Stimulated activated CD8-positive, alpha-beta memory T cell treated with anti-CD3 and anti-CD28 coated beads, Interleukin-4, amount 100 ng/mL, for 48 hours (primary cell): ENCODE measurements at regions not wholly inside any gene's neighbourhood (a gene's known extent, or its start where the extent isn't known, plus 50 kb on each side); places are given as distances from the start of the nearest gene placed in this dataset.

Experiments
- DNase-seq: peaks from one replicate; pipeline ENCODE4 v3.0.0-alpha.2; 2020

DNA sequence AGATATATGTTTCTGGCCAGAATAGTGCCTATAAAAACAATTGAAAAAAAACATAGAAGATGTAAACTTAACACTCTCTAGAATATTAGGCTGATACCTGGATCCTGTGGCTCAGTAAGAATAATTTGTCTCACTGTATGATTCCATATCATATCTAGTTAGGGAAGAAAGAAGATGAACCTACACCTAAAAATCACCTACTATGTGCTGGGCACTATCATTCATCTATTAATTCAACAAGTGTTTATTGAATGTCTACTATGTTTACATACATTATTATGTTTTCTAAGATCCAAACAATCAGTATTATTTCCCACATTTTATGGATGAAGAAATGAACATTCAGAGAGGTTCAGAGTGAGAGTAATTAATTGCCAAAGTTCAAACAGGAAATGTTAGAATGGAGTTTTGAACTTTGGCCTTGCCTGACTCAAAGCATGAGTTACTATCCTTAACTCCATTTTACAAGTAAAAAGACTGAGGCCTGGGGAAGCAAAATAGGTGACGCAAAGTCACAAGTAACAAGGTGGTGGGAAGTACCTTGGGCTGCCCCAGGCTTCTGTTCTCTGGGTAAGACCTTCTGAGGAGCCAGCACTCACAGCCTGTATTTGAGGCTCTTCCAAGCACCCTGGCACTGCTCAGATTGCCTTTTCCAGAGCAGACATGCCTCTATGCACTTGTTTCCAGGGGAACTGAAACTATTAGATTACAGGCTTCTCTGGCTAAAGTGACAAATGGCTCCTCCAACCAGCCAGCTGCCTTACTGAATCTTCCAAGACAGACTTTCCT lies 111.1 kb upstream of the ACSL4 start:
- no peak for DNase-seq

DNA sequence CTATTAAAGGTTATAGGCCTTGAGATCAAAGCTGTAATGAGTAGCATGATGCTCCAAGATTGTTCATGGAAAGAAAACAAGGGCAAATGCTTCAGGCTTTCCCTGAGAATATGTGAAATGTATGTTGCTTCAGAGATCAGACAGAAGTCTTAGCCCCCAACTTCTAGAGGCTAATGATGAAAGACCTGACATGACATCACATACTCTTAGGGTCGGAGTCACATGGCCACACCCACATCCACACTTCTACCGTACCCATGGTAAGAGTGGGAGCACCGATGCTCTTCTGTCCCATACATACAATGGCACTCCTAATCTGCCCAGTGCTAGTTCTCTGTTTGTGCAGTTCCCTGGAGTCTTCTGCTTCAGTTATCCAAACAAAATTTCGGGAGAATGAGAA lies 111.9 kb upstream of the ACSL4 start:
- DNase-seq = no peak

DNA sequence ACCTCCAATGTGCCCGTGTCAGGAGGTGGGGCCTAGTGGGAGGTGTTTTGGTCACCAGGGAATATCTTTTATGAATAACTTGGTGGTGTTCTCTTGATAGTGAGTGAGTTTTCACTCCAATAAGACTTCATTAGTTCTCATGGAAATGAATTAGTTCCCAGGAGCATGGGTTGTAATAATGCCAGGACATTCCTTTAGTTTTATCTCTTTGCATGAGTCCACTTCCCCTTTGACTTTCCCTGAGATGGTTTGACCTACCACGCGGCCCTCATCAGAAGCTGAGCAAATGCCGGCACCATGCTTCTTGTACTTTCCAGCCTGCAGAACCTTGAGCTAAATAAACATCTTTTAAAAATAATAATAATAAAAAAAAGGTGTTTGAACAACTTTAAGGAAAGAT lies 112.9 kb upstream of the ACSL4 start:
- no peak for DNase-seq

DNA sequence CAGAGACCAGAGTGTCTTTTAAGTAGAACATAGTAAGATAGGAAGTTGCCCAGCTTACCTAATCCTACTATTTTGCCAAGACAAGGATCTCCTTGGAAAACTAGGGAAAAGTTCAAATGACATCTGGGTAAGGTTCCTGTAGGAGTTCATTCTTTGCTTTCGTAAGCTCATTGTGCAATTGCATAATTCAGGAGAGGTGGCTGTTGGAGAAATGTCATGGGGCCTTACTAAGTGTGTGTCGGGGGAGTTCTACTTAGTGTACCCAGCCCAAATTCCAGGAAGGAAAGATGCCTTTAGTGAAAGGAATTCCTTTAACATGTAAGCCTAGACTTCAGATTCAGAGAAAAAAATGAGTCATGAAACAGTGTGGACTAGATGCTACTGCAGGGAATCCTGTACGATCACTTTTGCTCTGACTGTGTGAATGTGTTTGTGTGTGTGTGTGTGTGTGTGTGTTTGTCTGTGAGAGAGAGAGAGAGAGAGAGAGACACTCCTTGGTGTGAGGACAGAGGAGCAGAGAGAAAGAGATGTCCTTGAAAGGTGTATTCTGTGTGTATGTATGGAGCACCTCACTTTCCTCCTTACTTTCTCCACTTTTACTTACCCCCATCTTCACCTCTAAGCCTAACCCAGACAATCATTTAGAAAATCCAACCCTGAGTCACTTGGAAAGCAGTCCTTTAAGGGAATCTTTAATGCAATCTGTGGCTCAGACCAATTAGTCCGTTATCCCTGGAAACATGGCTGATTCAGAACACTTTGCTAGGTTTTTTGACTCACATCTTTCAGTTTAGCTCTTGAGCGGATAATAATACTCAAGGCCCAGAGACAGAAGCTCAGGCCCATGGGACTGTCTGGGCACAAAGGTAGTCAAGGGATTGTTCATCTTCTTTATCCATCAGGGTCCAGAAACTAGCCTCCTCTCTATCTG lies 114.5 kb upstream of the ACSL4 start:
- DNase-seq = no peak

DNA sequence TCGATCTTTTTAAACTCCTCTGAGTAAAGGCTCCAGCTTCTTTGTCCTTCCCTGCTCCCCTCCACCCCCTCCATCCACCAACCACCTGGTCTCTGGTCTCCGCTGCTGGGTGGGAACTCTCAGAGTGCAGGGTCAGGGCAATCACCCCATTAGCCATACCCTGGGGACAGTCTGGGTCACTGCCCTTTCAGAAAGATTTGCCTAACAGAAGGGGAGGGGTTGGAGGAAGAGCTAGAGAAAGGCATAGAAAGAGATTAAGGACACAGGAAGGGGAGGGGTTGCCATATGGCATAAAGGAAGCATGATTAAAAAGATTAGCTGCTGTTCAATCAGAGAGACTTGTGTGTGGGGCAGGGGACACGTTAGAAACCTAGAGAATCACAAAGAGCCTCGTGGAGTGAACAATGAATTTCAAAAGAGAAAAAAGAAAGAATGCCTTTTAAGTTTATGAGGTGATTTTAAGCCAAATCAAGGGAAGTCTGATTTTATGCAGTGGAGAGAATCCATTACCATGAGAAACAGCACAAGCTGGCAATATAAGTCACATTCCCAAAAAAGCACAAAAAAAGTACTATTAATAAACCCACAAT lies 115.5 kb upstream of the ACSL4 start:
- DNase-seq = no peak

DNA sequence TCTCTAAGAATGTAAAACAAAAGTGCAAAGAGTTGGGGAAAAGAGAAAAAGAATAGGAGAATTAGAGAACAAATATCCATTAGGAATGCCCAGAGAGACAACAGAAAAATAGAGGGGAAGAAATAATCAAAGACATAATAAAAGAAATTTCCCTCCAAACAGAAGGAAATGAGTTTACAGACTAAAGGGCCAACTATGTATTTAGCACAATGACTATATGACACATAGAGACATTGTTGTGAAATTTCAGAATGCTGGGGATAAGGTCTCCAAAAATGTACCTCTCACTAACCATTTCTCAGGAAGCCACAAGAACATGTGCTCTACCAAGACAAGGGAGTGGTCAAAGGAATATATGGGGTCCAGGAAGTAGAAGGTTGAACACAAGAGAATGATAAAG lies 121.0 kb upstream of the ACSL4 start:
- no peak for DNase-seq

DNA sequence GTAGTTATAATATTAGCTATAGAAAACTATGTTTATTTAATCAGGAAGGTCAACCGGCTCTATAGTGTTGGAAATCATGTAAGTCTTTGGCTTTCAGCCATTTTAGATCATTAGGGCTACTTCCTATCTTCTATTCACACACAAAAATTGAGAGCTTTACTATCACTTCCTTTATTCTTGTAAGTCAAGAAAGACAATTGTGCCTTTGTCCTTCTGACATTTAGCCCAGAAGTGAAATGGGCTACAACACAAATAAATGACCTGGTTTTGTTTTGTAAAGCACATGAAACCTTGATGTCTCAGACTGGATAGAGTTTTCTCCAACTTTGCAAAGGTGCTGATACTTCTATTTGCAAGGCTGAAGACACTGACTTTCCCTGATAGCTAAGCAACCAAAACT lies 122.4 kb upstream of the ACSL4 start:
- no peak for DNase-seq

DNA sequence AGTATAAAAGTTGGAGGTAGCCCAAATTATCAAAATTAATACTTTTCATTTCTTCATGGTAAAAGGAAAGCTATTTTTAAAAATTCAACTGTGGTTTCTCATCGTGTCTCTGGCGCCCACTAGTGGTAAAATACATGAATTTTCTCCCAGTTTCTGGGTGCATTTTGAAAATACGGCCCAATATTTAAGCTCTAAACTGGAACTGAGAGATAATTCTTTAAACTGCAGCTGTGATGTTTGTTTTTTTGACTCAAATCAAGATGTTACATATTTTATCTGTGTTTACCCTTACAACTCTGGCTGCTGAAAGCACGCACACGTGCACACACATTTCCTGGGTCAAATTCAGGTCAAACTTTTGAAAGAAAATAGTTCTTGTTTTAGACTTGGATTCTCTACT lies 123.9 kb upstream of the ACSL4 start:
- DNase-seq = no peak

DNA sequence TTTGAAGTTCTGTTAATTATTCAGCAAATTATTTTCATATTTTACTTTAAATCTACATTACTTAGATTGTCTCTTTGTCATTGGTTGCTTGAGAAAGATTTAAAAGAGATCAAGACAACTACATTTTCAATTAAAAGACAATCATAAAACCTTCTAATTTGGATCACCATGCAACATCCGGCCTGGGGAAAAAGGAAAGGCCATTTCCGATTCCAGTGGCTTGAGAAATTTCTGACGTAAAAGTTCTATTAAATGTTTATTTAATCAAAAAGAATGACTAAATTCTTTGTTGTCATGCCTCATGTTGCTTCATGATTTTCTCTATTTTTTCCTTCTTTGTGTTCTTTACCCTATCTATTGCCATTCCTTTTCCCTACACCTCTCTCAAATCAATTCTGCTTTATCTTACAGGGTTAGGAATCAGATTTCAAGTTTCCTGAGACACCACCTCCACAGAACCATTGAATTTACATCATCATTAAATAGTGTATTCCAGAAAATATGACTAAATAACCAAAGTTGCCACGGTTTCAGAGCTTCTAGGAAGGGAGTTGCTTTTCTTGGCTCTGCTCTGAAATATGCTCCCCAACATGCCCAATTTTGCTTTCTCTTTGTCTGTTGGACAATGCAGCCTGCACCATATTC lies 124.6 kb upstream of the ACSL4 start:
- DNase-seq = no peak

DNA sequence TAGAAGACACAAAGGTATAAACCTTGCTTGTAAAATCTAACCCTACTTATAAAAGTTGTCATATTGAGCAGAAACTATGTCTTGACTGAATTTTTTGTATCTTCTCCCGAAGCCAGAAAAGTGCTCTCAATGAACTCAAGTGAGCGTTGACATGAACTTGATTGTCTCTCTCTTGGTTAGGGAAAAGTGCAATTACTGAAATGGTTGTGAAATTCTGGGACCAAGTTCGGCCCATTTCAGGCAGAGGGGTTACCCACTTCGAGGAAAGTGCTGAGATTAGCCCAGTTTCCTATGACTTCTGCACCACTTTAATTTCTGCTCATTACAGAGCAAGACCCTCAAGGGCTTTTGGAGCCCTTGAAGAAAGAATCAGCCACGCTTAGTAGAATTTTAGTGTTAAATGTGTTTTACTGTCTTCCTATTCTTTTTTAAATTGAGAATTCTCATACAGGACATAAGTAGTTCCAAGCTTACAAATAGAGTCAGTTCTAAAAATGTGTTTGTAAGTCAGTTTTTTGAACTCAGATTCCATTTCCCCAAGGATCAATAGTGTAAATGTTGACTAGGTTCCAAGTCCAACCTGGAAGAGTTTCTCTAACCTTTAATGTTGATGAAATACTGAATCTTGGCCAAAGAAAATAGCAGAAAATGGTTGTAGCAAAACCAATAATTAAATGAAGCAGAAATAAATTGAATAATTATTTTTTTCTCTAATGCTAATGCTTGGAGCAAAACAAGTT lies 125.7 kb upstream of the ACSL4 start:
- DNase-seq = no peak

DNA sequence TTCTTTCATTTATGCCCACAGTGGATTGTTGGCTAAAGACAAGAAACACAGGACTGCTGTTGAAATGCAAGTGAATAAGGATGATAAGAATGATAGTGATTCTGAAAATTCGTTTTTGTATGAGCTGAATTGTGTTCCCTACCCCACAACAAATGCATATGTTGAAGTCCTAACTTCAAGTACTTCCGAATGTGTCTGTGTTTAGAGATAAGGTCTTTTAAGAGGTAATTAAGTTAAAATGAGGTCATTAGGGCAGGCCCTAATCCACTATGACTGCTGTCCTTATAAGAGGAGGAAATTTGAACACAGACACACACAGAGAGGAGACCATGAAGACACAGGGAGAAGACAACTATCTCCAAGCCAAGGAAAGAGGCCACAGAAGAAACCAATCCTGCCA lies 126.6 kb upstream of the ACSL4 start:
- no peak for DNase-seq

DNA sequence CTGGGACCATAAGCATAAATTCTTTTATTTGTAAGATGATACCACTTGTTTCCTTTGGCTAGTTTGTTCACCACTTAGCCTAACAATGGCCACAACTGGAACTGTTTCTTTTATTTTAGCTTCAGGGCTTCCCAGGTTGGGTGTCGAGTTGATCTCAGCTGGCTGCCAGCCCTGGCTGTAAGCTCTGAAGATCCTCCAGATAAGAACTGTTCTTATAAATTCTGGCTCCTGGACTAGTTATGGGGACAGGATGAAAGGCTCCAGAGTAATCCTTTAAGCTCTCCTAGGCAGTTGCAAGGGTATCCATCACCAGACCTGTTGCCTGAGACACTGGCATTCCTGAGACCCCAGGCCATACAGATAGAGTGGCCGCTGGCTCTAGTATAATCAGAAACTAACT lies 129.4 kb upstream of the ACSL4 start:
- DNase-seq = no peak

DNA sequence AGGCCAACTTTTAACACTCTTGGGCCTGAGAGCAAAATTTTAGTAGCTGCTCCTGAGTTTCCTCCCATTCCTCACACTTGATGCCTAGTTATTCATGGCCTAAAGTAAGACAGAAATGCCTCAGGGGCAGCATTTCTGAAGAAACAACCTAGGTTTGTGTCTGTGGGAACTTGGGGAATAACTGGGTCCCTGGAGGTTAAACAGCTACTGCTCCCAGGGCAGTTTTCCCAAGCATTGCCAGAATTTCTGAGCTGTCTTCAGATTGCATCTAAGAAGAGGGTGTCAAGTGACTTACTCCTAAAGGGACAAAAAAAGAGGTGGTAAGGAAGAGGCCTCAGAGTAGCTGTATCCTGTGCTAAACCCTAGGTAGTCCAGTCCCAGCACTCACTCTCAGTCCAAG lies 130.8 kb upstream of the ACSL4 start:
- no peak for DNase-seq

DNA sequence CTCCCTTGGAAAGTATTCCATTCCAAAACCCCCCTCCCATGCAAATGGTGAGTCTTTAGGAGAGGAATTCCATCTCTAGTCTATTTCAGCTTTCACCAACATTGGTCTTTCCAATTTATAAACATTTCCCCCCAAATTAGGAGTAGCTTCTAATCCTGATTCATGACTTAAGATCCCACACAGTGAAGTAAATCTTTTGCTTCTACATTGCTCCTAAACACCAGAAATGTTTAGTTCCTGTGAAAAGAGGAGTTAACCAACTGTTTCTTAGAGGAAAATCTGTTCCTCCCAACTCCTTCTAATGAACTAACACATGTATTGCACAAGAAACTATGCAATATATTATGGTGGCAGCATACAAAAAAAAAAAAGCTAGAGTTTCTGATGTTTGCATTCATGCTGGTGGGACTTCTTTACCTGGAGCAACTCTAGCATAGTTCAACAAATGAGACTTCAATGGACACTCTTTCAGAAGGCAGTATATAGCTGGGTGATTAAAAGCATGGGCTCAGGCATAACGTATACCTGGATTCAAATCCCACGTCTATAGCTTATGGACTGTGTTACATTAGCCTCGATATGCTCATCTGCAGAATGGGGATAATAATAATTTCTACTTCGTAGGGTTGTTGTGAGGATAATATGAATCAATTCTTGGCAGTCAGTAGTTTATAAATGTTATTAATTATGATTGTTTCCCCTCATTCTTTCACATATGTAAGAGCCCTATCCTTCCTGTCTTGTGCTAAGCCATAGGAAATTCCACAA lies 131.6 kb upstream of the TMEM164 start:
- no peak for DNase-seq

DNA sequence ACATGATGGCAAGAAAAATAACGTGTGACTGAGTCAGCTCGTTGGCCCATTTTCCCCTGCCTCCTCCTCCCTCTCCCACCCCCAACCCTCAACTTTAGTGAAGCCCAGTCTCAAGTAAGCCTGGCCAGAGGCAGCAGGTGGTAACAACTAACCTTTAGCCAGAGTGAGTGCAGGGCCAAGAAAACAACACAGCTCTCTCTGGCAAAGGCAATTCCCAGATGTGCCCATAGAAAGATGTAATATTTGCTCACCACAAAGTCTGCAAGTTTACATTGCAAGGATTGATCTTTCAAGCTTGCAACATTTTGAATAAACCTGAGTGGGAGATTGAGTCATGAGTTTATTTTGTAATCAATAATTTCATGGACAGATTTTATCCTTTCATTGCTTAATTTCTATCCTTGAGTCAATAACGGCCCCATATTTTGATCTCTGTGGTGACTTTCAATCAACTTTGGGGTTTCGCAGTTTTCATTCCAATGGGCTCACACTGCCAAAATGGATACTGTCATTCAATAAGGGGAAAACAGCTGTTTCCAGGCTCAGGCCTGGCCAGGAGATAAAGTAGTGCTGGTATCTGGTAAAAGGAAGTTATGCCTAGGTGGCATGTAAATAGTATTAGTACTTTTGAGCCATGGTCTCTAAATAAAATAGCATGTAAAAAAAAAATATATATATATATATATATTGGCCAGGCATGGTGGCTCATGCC lies 130.7 kb upstream of the TMEM164 start:
- DNase-seq = no peak

DNA sequence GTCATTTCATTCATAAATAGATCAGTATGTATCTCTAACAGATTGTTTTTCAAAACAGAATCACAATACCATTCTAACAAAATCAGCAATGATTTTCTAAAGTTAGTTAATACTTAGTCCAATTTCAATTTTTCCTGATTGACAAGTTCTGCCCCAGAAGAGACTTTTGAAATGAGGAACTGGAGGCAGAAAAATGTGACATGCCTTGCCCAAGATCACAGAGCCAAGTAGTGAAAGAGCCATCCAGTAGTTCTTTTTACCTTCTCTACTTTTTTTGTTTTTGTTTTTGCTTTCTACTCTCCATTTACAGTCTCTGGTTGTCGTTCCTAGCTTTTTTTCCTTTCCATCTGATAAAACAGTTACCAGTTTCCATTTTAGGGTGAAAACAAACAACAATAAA lies 129.3 kb upstream of the TMEM164 start:
- no peak for DNase-seq

DNA sequence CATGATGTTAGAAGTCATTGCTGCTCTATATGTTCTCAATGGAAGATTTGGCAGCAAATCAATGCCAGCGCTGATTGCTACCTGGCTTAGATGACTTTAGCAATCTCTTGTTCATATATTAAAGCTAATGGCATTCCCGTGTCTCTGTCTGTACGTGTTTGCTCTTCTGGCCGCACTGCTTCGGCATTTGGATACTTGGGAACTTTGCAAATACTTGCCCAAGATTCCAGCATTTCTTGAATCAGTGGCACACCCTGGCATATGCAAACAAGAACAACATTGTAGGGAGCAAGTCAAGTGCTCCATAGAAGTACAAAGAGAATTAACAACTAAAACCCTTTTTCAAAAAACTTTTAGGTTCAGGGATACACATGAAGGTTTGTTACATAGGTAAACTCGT lies 128.9 kb upstream of the TMEM164 start:
- DNase-seq = no peak

DNA sequence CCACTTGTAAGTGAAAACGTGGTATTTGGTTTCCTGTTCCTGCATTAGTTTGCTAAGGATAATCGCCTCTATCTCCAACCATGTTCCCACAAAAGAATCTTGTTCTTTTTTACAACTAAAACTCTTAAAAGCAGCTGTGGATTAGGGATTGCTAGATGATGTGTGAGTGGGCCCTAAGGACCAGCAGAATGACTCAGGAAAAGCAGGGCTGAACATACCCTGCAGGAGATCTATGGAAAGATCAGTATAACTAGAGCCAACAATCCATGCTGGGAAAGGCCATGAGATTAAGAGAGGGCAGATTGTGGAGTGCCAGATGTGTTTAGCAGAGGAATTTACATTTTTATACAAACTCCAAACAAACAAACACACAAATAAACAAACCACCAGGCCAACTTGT lies 128.4 kb upstream of the TMEM164 start:
- DNase-seq = no peak

DNA sequence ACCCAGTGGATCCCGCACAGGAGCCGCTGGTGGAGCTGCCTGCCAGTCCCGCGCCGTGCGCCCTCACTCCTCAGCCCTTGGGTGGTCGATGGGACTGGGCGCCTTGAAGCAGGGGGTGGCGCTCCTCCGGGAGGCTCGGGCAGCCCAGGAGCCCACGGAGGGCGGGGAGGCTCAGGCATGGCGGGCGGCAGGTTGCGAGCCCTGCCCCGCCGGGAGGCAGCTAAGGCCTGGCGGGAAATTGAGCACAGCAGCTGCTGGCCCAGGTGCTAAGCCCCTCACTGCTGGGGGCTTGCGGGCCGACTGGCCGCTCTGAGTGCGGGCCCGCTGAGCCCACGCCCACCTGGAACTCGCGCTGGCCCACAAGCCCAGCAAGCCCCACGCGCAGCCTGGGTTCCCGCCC lies 127.1 kb upstream of the TMEM164 start:
- DNase-seq = no peak

DNA sequence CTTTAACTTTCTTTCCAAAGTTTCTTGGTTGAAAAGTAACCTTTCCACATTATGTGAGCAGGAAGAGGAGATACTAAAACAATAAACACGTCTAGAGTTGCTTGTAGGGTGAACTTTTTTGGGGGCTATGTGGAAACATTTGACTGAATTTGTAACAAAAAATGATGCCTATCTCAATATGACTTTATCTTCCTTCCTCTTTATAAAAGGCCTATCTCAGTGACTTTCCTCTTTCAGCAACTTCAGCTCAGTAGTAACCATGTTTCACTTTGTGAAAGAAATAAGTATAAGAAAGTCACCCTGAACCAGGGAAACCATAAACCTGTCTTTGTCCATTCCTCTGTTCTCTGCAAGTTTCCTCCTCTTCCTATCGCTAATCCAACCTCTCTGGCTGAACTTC lies 124.7 kb upstream of the TMEM164 start:
- no peak for DNase-seq

DNA sequence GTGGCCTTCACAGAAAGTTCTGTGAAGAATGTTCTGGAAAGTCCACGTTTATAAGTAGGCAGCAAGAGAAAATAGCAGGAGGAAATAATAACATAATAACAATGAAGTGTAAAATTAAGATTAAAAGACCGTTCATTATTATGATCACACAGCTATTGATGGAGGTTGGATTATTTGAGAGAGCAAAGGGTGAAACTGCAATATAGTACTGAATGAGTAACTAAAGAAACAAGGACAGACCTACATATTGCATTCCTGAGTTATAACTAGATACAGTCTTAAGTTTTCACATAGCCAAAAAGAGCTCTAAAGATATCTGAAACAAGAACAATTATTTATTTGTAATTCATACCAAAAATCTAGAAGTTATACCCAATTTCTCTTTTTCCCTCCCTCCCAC lies 122.9 kb upstream of the TMEM164 start:
- DNase-seq = no peak
